Astrocyte of the spinal cord (primary cell): ENCODE measurements at regions not wholly inside any gene's neighbourhood (a gene's known extent, or its start where the extent isn't known, plus 50 kb on each side); places are given as distances from the start of the nearest gene placed in this dataset.

ENCODE experiments used
- DNase-seq: peaks from one replicate; pipeline ENCODE4 v3.0.0; 2011; ENCODE audit warnings: low read depth, low spot score
- H3K4me3 ChIP-seq: 2 replicates; pipeline ENCODE4 v1.5.1; 2011; ENCODE audit warnings: low read depth, mild to moderate bottlenecking, low read length, moderate library complexity
- CTCF ChIP-seq: IDR thresholded peaks from 2 replicates; pipeline ENCODE4 v1.5.1; 2012; ENCODE audit warnings: low read depth, mild to moderate bottlenecking, low read length, inconsistent platforms
- in situ Hi-C: cut with HindIII; loops from 2 replicates; pipeline ENCODE4 v1.10.0; 2017; ENCODE audit warnings: low sequenced_read_pairs

- in situ Hi-C loops: no loop called here
- DNase-seq: no peak
- no peak for TF ChIP-seq CTCF
- H3K4me3 ChIP-seq: no peak overlapping the region
Observed at GRCh38 chr3:64987726-64988125, 299.9 kb upstream of the ADAMTS9 start.

- no peak overlapping the region for H3K4me3 ChIP-seq
- no peak for TF ChIP-seq CTCF
- no peak for DNase-seq
- in situ Hi-C loops: no loop called here
Observed at GRCh38 chr3:64985072-64985471, 297.3 kb upstream of the ADAMTS9 start.

- TF ChIP-seq CTCF: no peak
- DNase-seq: no peak
- in situ Hi-C loops: no loop called here
- H3K4me3 ChIP-seq: no peak overlapping the region
Observed at GRCh38 chr3:64983583-64984359, 296.0 kb upstream of the ADAMTS9 start.

GRCh38 chr3:64977308-64978100 is 289.7 kb upstream of the ADAMTS9 start:
- TF ChIP-seq CTCF: no peak
- H3K4me3 ChIP-seq: no peak overlapping the region
- peak; percentile 82 for DNase-seq
- in situ Hi-C loops: no loop called here

GRCh38 chr3:64976456-64976855 is 288.7 kb upstream of the ADAMTS9 start:
- no peak overlapping the region for H3K4me3 ChIP-seq
- in situ Hi-C loops: no loop called here
- no peak for TF ChIP-seq CTCF
- no peak for DNase-seq

- TF ChIP-seq CTCF: no peak
- peak; percentile 7 for DNase-seq
- in situ Hi-C loops: no loop called here
- no peak overlapping the region for H3K4me3 ChIP-seq
Observed at GRCh38 chr3:64975147-64975546, 287.3 kb upstream of the ADAMTS9 start.
